ENCODE measurements at regions not wholly inside any gene's neighbourhood (a gene's known extent, or its start where the extent isn't known, plus 50 kb on each side); places are given as distances from the start of the nearest gene placed in this dataset.
"Not testable (repeated sequence)": the region's sequence is repeated elsewhere in the genome, so short reads cannot be mapped to it uniquely, and the experiment has no call there.

DNA sequence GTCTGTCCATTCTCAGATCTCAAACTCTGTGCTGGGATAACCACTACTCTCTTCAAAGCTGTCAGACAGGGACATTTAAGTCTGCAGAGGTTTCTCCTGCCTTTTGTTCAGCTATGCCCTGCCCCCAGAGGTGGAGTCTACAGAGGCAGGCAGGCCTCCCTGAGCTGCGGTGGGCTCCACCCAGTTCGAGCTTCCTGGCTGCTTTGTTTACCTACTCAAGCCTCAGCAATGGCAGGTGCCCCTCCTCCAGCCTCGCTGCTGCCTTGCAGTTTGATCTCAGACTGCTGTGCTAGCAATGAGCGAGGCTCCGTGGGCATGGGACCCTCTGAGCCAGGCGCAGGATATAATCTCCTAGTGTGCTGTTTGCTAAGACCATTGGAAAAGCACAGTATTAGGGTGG is 53.1 kb upstream of the HUNK start:
- not testable (repeated sequence) for DNase-seq (ENCODE audit: low spot score)

- not testable (repeated sequence) for DNase-seq (ENCODE audit: low spot score)
These were observed 58.5 kb upstream of the HUNK start for GRCh38 chr21:31814356-31814755.

DNA sequence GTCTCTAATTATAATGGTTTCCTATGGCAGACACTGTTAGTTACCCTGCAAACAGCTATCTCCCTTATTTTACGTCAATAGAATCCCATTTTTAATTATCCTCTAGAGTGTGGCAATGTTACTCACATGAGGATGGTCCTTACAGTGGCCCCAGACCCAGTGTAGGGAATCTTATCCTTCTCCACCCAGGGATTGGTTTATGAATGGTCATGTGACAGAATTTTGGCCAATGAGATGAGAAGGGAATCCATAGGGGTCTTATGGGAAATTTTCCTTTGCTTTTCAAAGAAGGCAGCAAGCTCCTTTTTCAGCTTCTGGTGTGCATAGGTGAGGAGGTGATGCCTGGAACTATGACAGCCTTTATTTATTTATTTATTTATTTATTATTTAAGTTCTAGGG is 59.0 kb upstream of the HUNK start:
- no peak for DNase-seq (ENCODE audit: low spot score)

DNA sequence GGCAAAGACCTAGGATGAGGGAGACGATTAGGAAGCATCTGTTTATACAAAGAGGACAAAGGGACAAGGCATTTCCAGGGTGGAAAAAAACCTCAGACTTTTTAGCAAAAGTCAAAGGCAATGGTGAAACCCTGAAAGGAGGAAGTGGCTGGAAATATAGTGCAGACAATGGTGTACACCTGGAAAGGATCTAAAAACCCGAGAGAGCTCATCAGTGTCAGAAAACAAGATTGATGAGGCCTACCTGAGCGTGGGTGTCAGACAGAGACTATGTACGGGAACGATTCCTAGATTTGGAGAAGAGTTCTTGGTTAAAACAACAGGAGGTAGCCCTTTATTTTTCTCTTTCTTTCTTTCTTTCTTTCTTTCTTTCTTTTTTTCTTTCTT is 68.8 kb upstream of the HUNK start:
- DNase-seq (ENCODE audit: low spot score) = no peak

GRCh38 chr21:31803039-31804007 is 69.5 kb upstream of the HUNK start:
- DNase-seq (ENCODE audit: low spot score) = no peak

DNA sequence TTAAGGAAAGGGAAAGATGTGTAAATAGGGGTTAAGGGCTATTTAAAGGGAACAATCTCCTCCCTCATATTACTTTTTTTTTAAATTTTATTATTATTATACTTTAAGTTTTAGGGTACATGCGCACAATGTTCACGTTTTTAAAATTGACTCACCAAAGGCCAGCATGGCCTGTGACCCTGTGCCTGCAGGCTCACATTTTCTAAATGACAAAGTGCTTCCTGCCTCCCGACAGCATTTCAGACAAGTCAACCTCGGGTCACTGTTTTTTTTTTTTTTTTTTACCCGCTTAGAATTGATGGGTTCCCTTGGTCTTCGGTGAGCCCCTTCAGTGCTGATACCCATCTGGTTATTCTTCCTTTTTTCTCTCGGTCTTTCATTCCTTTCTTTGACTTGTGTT is 70.4 kb upstream of the SCAF4 start:
- no peak for DNase-seq (ENCODE audit: low spot score)

- DNase-seq (ENCODE audit: low spot score) = no peak
These were observed 69.8 kb upstream of the SCAF4 start for GRCh38 chr21:31801551-31802219.

- DNase-seq (ENCODE audit: low spot score) = no peak
These were observed 67.2 kb upstream of the SCAF4 start for GRCh38 chr21:31798842-31799704.

DNA sequence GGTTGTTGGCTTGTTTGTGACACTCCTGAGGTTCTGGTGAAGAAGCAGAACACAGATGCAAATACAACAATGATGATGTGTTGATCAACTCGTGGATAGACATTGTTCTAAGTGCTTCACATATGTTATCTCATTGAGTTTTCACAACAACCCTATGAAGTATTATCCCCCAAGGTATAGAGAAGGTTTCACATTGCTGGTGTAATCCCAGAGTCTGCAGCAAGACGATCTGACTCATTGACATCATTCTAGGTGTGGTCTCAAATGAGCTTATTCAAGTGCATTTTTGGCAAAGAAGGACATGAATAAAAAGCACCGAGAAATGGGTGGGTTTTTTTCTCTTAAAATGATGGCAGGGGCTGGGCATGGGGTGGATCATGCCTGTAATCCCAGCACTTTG is 64.1 kb upstream of the SCAF4 start:
- no peak for DNase-seq (ENCODE audit: low spot score)

GRCh38 chr21:31790420-31790819 is 58.5 kb upstream of the SCAF4 start:
- not testable (repeated sequence) for DNase-seq (ENCODE audit: low spot score)

DNA sequence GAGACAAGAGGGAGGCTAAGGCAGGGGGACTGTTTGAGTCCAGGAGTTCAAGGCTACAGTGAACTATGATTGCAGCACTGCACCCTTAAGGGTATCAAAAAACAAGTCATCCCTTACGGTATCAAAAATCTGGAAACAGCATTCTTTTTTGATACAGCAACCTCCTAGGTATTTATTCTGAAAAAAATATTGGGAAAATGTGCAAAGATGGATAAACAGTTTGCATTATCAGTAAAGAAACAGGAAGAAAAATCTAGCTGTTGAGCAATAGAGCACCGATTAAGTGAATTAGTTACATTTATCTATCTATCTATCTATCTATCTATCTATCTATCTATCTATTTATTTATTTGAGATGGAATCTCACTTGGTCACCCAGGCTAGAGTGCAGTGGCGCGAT is 56.7 kb upstream of the SCAF4 start:
- no peak for DNase-seq (ENCODE audit: low spot score)

DNA sequence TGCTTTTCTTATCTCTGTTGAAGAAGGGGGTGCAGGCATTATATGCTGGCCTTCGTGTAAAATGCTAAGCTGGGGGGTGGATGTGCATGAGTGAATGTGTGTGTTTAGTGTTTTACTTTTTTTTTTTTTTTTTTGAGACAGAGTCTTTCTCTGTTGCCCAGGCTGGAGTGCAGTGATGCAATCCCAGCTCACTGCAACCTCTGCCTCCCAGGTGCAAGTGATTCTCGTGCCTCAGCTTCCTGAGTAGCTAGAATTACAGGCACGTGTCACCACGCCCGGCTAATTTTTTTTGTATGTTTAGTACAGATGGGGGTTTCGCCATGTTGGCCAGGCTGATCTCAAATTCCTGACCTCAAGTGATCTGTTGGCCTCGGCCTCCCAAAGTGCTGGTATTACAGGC is 55.8 kb upstream of the SCAF4 start:
- DNase-seq (ENCODE audit: low spot score) = not testable (repeated sequence)

DNA sequence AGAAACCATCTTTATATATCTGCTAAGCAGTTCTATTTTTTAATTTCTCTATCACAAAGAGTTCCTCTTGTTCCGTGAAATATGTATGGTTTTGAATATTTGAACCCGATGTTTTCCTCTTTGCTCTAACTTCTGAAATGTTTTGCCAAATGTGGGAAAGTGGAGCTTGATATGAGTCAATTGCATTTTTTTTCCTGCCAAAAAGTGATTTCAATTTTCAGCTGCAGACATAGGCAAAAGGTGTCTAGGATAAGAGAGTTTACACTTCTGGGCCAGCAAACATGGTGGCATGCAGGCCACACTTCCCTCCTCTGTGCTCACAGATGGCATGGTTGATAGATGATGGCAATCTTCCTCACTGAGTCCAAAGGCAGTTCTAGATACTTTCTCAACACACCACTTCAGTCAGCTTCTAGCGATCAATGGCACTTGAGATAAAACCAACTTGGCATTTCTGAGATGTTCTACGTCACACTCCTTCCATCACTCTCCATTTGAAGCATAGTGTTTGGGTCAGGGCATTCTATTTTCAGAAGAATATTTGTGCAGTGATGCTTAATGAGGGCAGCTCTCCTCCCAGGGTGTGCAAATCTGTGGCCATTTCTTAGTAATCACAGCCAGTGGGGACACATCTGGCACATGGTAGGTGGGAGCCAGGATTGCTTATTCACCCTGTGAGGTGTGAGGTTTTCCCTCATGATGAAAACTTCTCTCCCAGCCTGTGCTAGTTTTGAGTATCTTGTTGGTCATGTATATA is 54.4 kb upstream of the SCAF4 start:
- DNase-seq (ENCODE audit: low spot score) = no peak

- peak; percentile 78 for DNase-seq (ENCODE audit: low spot score)
These were observed 53.6 kb upstream of the SCAF4 start for GRCh38 chr21:31785237-31786163.

GRCh38 chr21:31781737-31782136 is 49.8 kb upstream of the SCAF4 start:
- DNase-seq (ENCODE audit: low spot score) = no peak
